DMS53 treated with DMSO at 0.1 percent for 48 hours (cell line): ENCODE measurements at regions not wholly inside any gene's neighbourhood (a gene's known extent, or its start where the extent isn't known, plus 50 kb on each side); places are given as distances from the start of the nearest gene placed in this dataset.
A peak's percentile ranks its signal among the peaks of the same experiment; 100 is the strongest.

Experiments used
- DNase-seq: peaks from one replicate; lab custom pipeline; 2025; ENCODE audit not compliant: unreplicated experiment; lab: John Stamatoyannopoulos, UW

- no peak for DNase-seq
Measured at GRCh38 chr9:107727086-107727780, 237.7 kb upstream of the KLF4 start.

GRCh38 chr9:107723015-107723414, 233.4 kb upstream of the KLF4 start:
- DNase-seq = no peak

DNA sequence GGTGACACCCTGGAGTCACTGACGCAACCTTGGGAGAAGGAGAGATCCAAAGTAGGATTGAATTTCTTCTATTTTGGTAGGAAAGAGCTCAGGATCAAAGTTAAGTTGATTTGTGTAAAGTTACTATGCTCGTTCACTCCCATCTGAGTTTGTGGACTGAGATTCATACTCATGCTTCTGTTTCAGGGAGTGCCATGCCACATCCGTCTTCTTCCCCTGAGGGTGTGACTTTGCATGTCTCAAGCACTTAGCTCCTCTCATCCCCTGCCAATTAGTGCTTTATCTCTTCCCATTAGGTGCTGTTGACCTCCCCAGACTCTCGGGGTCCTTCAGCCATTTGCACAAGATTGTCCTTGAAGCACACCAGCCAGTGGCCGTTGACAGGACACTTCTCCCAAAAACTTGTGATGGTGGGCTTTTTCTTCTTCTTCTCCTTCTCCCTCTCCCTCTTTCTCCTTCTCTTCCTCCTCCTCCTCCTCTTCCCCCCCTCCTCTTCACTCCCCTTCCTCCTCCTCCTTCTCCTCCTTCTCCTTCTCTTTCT, 232.2 kb upstream of the KLF4 start:
- no peak for DNase-seq

GRCh38 chr9:107720501-107720900, 230.9 kb upstream of the KLF4 start:
- no peak for DNase-seq

GRCh38 chr9:107717529-107718314, 228.2 kb upstream of the KLF4 start:
- DNase-seq = no peak

- DNase-seq = no peak
Measured at GRCh38 chr9:107715740-107716139, 226.2 kb upstream of the KLF4 start.

DNA sequence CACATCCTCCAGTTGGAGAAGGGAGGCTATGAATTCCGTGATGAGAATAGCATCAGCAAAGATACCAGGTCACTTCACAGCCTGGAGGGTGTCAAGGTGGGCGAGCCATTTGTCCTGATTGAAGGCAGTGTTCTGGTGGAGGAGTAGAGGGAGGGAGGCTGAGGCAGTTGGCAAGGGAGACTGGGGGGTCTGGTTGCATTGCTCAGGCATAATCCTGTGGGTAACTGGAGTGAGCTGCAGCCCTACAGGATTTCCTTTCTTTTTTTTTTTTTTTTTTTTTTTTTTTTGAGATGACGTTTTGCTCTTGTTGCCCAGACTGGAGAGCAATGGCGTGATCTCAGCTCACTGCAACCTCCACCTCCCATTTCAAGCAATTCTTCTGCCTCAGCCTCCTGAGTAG, 223.9 kb upstream of the KLF4 start:
- no peak for DNase-seq

DNA sequence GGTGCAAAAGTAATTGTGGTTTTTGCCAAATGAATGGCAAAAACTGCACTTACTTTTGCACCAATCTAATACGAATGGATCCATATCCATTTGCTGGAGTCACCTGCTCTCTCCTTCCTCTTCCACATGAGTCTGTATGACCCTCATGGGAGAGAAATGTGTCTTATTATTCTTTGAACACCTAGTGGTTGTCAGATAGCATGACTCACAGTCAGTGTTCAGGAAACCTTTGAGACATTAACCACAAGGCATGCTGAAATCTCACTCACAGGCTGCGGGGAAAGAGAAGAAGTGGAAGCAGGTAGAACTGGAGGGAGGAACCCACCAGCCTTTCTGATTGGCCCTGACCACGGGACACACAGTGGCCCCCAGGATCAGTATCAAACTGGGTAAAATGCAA, 222.8 kb upstream of the KLF4 start:
- no peak for DNase-seq

GRCh38 chr9:107711542-107711941, 222.0 kb upstream of the KLF4 start:
- DNase-seq = peak; percentile 85

DNA sequence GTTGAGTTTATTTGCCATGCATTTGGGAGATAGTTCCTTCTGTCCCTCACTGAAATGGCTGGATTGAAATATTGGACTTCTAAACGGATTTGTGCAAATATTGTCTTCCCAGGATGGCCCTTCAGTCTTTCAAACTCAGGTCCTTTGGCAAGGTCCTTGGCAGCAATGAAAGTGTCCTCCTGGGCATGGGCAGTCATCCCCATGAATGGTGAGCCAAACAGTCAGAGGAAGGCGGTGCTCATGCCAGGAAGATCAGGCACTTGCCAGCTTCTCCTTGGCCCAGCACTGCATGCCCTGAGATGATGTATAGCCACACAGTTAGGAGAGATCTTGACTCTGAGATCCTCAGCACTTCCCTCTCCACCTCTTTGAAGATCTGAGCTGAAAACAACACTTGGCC, 221.4 kb upstream of the KLF4 start:
- DNase-seq = no peak

DNA sequence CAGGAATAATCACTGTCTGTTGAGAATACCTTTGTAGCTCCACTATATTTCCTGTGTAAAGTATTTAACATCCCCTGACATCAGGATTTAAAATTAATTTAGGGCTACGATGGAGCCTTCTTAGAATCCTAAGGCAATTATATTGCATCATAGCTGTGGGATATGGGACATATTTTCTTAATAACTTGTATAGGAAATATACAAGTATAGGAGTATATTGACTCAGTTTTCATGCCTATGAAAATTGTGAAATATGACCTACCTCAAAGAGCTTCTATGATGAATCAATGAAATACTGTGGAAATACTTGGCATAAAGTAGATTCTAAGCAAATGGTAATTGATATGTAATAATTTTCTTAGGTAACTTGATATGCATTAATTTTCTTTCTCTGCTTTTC, 221.0 kb upstream of the KLF4 start:
- DNase-seq = no peak

- DNase-seq = no peak
Measured at GRCh38 chr9:107708791-107709190, 219.2 kb upstream of the KLF4 start.

GRCh38 chr9:107707915-107708441, 218.4 kb upstream of the KLF4 start:
- peak; percentile 8 for DNase-seq

GRCh38 chr9:107707428-107707837, 217.9 kb upstream of the KLF4 start:
- DNase-seq = no peak

- no peak for DNase-seq
Measured at GRCh38 chr9:107706701-107707427, 217.3 kb upstream of the KLF4 start.

GRCh38 chr9:107705521-107705920, 216.0 kb upstream of the KLF4 start:
- no peak for DNase-seq

GRCh38 chr9:107704774-107705173, 215.2 kb upstream of the KLF4 start:
- DNase-seq = no peak

- no peak for DNase-seq
Measured at GRCh38 chr9:107703651-107704050, 214.1 kb upstream of the KLF4 start.

GRCh38 chr9:107700847-107701246, 211.3 kb upstream of the KLF4 start:
- no peak for DNase-seq

DNA sequence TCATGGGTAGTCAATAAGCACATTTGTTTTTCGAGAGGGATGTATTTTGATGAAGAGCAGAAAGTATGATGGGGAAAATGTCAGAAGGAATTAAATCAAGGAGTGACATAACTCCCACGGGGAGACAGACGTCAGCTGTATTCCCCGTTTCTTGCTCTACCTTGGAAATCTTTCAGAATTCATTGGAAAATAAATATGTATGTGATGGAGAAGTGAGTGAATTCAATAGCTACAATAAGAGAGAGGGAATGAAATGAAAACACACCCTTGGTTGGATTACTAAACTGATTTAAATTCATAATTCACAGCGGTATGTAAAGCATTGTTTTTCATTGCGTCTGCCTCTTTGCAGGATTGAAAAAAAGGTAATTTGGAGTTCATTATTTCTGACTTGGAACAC, 209.7 kb upstream of the KLF4 start:
- no peak for DNase-seq

GRCh38 chr9:107698779-107699178, 209.2 kb upstream of the KLF4 start:
- DNase-seq = no peak
